Endothelial cell of umbilical vein (primary cell): ENCODE measurements at regions not wholly inside any gene's neighbourhood (a gene's known extent, or its start where the extent isn't known, plus 50 kb on each side); places are given as distances from the start of the nearest gene placed in this dataset.

Experiments
- BruUV-seq: library from RNA; stranded (reverse); fragments of 400-500 nt; replicated peaks from 2 replicates; lab custom pipeline; 2021; lab: Mats Ljungman, UMichigan
- CTCF ChIA-PET: fragments of 300-600, 350-600 bp; sonication (Branson Sonifier 250); formaldehyde crosslinking; loops from one replicate; lab custom pipeline; 2021; ENCODE audit warnings: antibody characterized with exemption, inconsistent platforms; lab: Charles Lee
- POLR2A ChIA-PET: fragments of 300-600, 350-600 bp; sonication (Branson Sonifier 250); formaldehyde crosslinking; loops from one replicate; lab custom pipeline; 2021; ENCODE audit warnings: antibody characterized with exemption, inconsistent platforms; lab: Charles Lee
- DNase-seq: peaks from one replicate; pipeline ENCODE4 v3.0.0-alpha.2; 2011; ENCODE audit warnings: low read depth, low spot score
- FAIRE-seq: peaks from 2 replicates; lab custom pipeline; 2011; peaks lifted over from hg19 to GRCh38; lab: Jason Lieb, UNC
- H2AFZ ChIP-seq: 2 replicates; pipeline ENCODE4 v1.6.0; 2012; ENCODE audit warnings: low read depth, low read length, control low read depth, inconsistent platforms
- H3K27ac ChIP-seq: 2 replicates; pipeline ENCODE4 v1.5.1; 2011; ENCODE audit warnings: low read depth, mild to moderate bottlenecking, control low read depth, low read length, moderate library complexity; ENCODE audit not compliant: insufficient read depth
- H3K27me3 ChIP-seq, 2 experiments: 2 replicates each; pipeline versions ENCODE4 v1.6.0 to v1.6.1; 2011; ENCODE audit warnings: low read length in 2 of 2, mixed read lengths in 1 of 2; ENCODE audit not compliant: control insufficient read depth in 2 of 2, insufficient read depth in 2 of 2
- H3K36me3 ChIP-seq, 2 experiments: 2 replicates in 1 of 2; 3 replicates in 1 of 2; pipeline ENCODE4 v1.5.1; 2011; ENCODE audit warnings: low read length in 2 of 2, mild to moderate bottlenecking in 1 of 2, moderate library complexity in 1 of 2; ENCODE audit not compliant: control insufficient read depth in 2 of 2, insufficient read depth in 2 of 2; ENCODE audit errors: extremely low read depth in 1 of 2
- H3K4me1 ChIP-seq: 3 replicates; pipeline ENCODE4 v1.5.1; 2011; ENCODE audit warnings: mild to moderate bottlenecking, low read length; ENCODE audit not compliant: control insufficient read depth, insufficient read depth; ENCODE audit errors: extremely low read depth
- H3K4me2 ChIP-seq: 2 replicates; pipeline ENCODE4 v1.6.1; 2011; ENCODE audit warnings: low read length, control low read depth, mixed read lengths; ENCODE audit not compliant: insufficient read depth
- H3K4me3 ChIP-seq, 3 experiments: fragments of 200-600 bp in 1 of 3; sonication (generic), shearing (Covaris generic) in 1 of 3; replicated peaks in 1 of 3; 2 replicates each; pipeline ENCODE4 v1.5.1; 2011 to 2016; ENCODE audit warnings: control low read depth in 3 of 3, low read length in 3 of 3, mild to moderate bottlenecking in 2 of 3, inconsistent platforms in 1 of 3, low read depth in 1 of 3, moderate library complexity in 1 of 3; ENCODE audit not compliant: insufficient read depth in 1 of 3
- H3K79me2 ChIP-seq: 2 replicates; pipeline ENCODE4 v1.6.0; 2012; ENCODE audit warnings: low read length, inconsistent platforms; ENCODE audit not compliant: control insufficient read depth, insufficient read depth
- H3K9ac ChIP-seq: replicated peaks from 2 replicates; pipeline ENCODE3; 2011; ENCODE audit warnings: low read length, control low read depth; ENCODE audit not compliant: insufficient read depth; ENCODE audit errors: extremely low read depth
- H3K9me1 ChIP-seq: replicated peaks from 3 replicates; pipeline ENCODE4 v1.6.0; 2011; ENCODE audit warnings: mild to moderate bottlenecking, low read length; ENCODE audit not compliant: control insufficient read depth, insufficient read depth; ENCODE audit errors: extremely low read depth
- H3K9me3 ChIP-seq: replicated peaks from 2 replicates; pipeline ENCODE4 v1.5.1; 2012; ENCODE audit warnings: low read length, inconsistent platforms; ENCODE audit not compliant: control insufficient read depth, insufficient read depth
- H4K20me1 ChIP-seq: replicated peaks from 2 replicates; pipeline ENCODE3; 2011; ENCODE audit warnings: mild to moderate bottlenecking, low read length; ENCODE audit not compliant: control insufficient read depth, insufficient read depth; ENCODE audit errors: extremely low read depth
- CTCF ChIP-seq, 2 donors: IDR thresholded peaks; 1 replicate in 1 of 2; 2 replicates in 1 of 2; pipeline ENCODE4 v1.5.1; 2011; ENCODE audit warnings: low read length in 2 of 2, mild to moderate bottlenecking in 2 of 2, moderate library complexity in 2 of 2, control low read depth in 1 of 2, inconsistent platforms in 1 of 2, low read depth in 1 of 2; ENCODE audit not compliant: insufficient read depth in 1 of 2; ENCODE audit errors: extremely low read depth in 1 of 2
- EZH2 ChIP-seq: IDR thresholded peaks from 2 replicates; pipeline ENCODE4 v1.6.1; 2012; ENCODE audit warnings: borderline replicate concordance, low read depth, mild to moderate bottlenecking, moderate library complexity, low read length, inconsistent platforms; ENCODE audit not compliant: severe bottlenecking
- FOS ChIP-seq: IDR thresholded peaks from 2 replicates; pipeline ENCODE4 v1.6.1; 2011; ENCODE audit warnings: mild to moderate bottlenecking, low read length, moderate library complexity, borderline replicate concordance; ENCODE audit not compliant: insufficient read depth
- GATA2 ChIP-seq: IDR thresholded peaks from 2 replicates; pipeline ENCODE4 v1.7.0; 2011; ENCODE audit warnings: low read depth, mild to moderate bottlenecking, moderate library complexity, mixed read lengths, low read length; ENCODE audit not compliant: insufficient read length, insufficient read depth
- JUN ChIP-seq: IDR thresholded peaks from 2 replicates; pipeline ENCODE4 v1.6.1; 2011; ENCODE audit warnings: borderline replicate concordance, low read depth; ENCODE audit not compliant: insufficient read length, insufficient read depth
- MAX ChIP-seq: IDR thresholded peaks from 2 replicates; pipeline ENCODE4 v1.6.1; 2011; ENCODE audit not compliant: insufficient read depth, insufficient read length
- MYC ChIP-seq: IDR thresholded peaks from one replicate; pipeline ENCODE4 v1.6.1; 2011; ENCODE audit warnings: mild to moderate bottlenecking, low read depth, low read length
- POLR2A ChIP-seq: IDR thresholded peaks from 2 replicates; pipeline ENCODE4 v1.6.1; 2012; ENCODE audit warnings: low read depth, mild to moderate bottlenecking, control low read depth, low read length
- POLR2AphosphoS5 ChIP-seq: IDR thresholded peaks from 2 replicates; pipeline ENCODE4 v1.6.1; 2012; ENCODE audit warnings: low read depth, mild to moderate bottlenecking, control low read depth, low read length, moderate library complexity; ENCODE audit not compliant: insufficient read depth
- dilution Hi-C: fragments of 300-500 bp; cut with MboI; formaldehyde crosslinking; loops from one replicate; pipeline ENCODE4 v1.15.0; 2019; ENCODE audit warnings: low sequenced_read_pairs; ENCODE audit not compliant: extremely low pct_ligation_motif_present
- intact Hi-C: fragments of 100-400 bp; cut with micrococcal nuclease; formaldehyde crosslinking; loops from one replicate; pipeline ENCODE4 v1.10.0; 2022

DNA sequence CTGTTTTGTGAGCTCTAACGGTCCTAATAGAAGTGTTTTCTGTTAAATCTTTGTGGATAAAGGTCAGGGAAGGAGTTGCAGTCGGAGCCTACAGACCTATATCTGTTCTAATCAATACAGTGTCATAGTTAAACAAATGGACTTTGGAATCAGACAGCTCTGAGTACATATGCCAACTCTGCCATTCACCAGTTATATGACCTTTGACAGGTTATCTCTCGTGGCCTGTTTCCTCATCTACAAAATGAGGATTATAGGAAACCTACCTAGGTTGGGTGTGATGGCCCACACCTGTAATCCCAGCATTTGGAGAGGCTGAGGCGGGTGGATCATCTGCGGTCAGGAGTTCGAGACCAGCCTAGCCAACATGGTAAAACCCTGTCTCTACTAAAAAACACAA lies 89.7 kb downstream of the MID1IP1 start:
- Histone ChIP-seq H2AFZ (no peak overlapping the region), H3K4me3 (no peak overlapping the region), H4K20me1 (no peaks in the 10 kb centered on the region), H3K36me3 (no peaks in the 10 kb centered on the region), H3K9me3 (no peaks in the 10 kb centered on the region), H3K79me2 (no peaks in the 10 kb centered on the region), H3K9me1 (no peaks in the 10 kb centered on the region), H3K27me3 (no peaks in the 10 kb centered on the region), H3K4me1 (no peaks in the 10 kb centered on the region), H3K4me2 (no peak overlapping the region), H3K9ac (no peak overlapping the region), H3K27ac (no peak overlapping the region)
- dilution Hi-C loops (no loop called here), intact Hi-C loops (no loop called here)
- CTCF ChIA-PET = interaction anchor here (1.6 kb wide), 1 partner anchor 11 kb away, joined by 4 read pairs; no protein-coding TSS in a partner anchor
- POLR2A ChIA-PET = no interaction called here
- FAIRE-seq = no peak
- no TSS peak for BruUV-seq
- no peak for TF ChIP-seq GATA2
- TF ChIP-seq MYC = no peak
- TF ChIP-seq MAX = no peak
- no peak for TF ChIP-seq EZH2
- no peak for TF ChIP-seq FOS
- no peak for DNase-seq

GRCh38 chrX:38891641-38892413 lies 90.6 kb downstream of the MID1IP1 start:
- Histone ChIP-seq H3K9me1 (no peaks in the 10 kb centered on the region), H3K27me3 (no peaks in the 10 kb centered on the region), H2AFZ (no peak overlapping the region), H3K4me2 (no peak overlapping the region), H3K9ac (no peak overlapping the region), H3K36me3 (no peaks in the 10 kb centered on the region), H3K9me3 (no peaks in the 10 kb centered on the region), H4K20me1 (no peaks in the 10 kb centered on the region), H3K27ac (no peak overlapping the region), H3K79me2 (no peaks in the 10 kb centered on the region), H3K4me1 (no peaks in the 10 kb centered on the region), H3K4me3 (no peak overlapping the region)
- BruUV-seq = no TSS peak
- no peak for TF ChIP-seq JUN
- TF ChIP-seq MYC = no peak
- no peak for TF ChIP-seq CTCF (IDR thresholded peaks at IDR 0.05; ENCODE audit: extremely low read depth in 1 of 2, insufficient read depth in 1 of 2, low read depth in 1 of 2, low read length in 2 of 2)
- TF ChIP-seq FOS = no peak
- TF ChIP-seq EZH2 = no peak
- no peak for TF ChIP-seq POLR2A
- no peak for TF ChIP-seq POLR2AphosphoS5
- TF ChIP-seq GATA2 = no peak
- TF ChIP-seq MAX = no peak
- CTCF ChIA-PET = interaction anchor here (0.6 to 1.6 kb wide), 2 partner anchors 12 to 26 kb away, joined by 3 to 4 read pairs; no protein-coding TSS in a partner anchor
- dilution Hi-C loops = no loop called here
- DNase-seq (no peak), FAIRE-seq (no peak)
- intact Hi-C loops = no loop called here
- POLR2A ChIA-PET = no interaction called here
